GM23338 (cell line): ENCODE measurements at regions not wholly inside any gene's neighbourhood (a gene's known extent, or its start where the extent isn't known, plus 50 kb on each side); places are given as distances from the start of the nearest gene placed in this dataset.

Source experiments
- ATAC-seq: fragments of 200-7000 bp; cut with Tn5 transposase; 3 replicates; pipeline ENCODE4 v1.9.1; 2020
- DNase-seq: peaks from one replicate; pipeline ENCODE4 v3.0.0-alpha.2; 2015; ENCODE audit warnings: low spot score
- H2AFZ ChIP-seq: fragments of 200-600 bp; sonication (generic); 2 replicates; pipeline ENCODE4 v1.8.0; 2016; ENCODE audit warnings: antibody characterized with exemption, mild to moderate bottlenecking, moderate library complexity
- H3F3A ChIP-seq: fragments of 200-600 bp; sonication (generic); replicated peaks from 2 replicates; pipeline ENCODE4 v1.8.0; 2017; ENCODE audit warnings: antibody characterized with exemption, mixed run types, low read depth
- H3K27ac ChIP-seq: fragments of 200-600 bp; sonication (generic); 2 replicates; pipeline ENCODE4 v1.6.1; 2016; ENCODE audit warnings: low read depth
- H3K27me3 ChIP-seq: fragments of 200-600 bp; sonication (generic); 2 replicates; pipeline ENCODE4 v1.8.0; 2016; ENCODE audit warnings: mild to moderate bottlenecking, mixed run types, moderate library complexity; ENCODE audit not compliant: insufficient read depth
- H3K36me3 ChIP-seq: fragments of 200-600 bp; sonication (generic); 2 replicates; pipeline ENCODE4 v1.8.0; 2016; ENCODE audit warnings: mild to moderate bottlenecking; ENCODE audit not compliant: insufficient read depth
- H3K4me1 ChIP-seq: fragments of 200-600 bp; sonication (generic); 2 replicates; pipeline ENCODE4 v1.8.0; 2016; ENCODE audit warnings: mild to moderate bottlenecking, moderate library complexity; ENCODE audit not compliant: insufficient read depth
- H3K4me2 ChIP-seq: fragments of 200-600 bp; sonication (generic); 2 replicates; pipeline ENCODE4 v1.7.1; 2017; ENCODE audit warnings: mixed run types
- H3K4me3 ChIP-seq: fragments of 200-600 bp; sonication (generic); 2 replicates; pipeline ENCODE4 v1.6.1; 2016; ENCODE audit warnings: mixed run types
- H3K79me2 ChIP-seq: fragments of 200-600 bp; sonication (generic); replicated peaks from 2 replicates; pipeline ENCODE4 v1.8.0; 2017; ENCODE audit warnings: mild to moderate bottlenecking; ENCODE audit not compliant: insufficient read depth
- H3K9me2 ChIP-seq: fragments of 200-600 bp; sonication (generic); 2 replicates; pipeline ENCODE4 v1.8.0; 2017; ENCODE audit not compliant: insufficient read depth
- H4K20me1 ChIP-seq: fragments of 200-600 bp; sonication (generic); replicated peaks from 2 replicates; pipeline ENCODE4 v1.8.0; 2017; ENCODE audit warnings: mild to moderate bottlenecking; ENCODE audit not compliant: insufficient read depth
- H3K27ac Mint-ChIP-seq: 2 replicates; pipeline ENCODE4 v1.8.0; 2020; ENCODE audit warnings: inconsistent platforms, mild to moderate bottlenecking, moderate library complexity, mixed read lengths
- H3K27me3 Mint-ChIP-seq: 3 replicates; pipeline ENCODE4 v1.8.0; 2022; ENCODE audit warnings: low read depth, mild to moderate bottlenecking, moderate library complexity, mixed read lengths, inconsistent platforms; ENCODE audit not compliant: insufficient read depth, poor library complexity
- H3K36me3 Mint-ChIP-seq: 3 replicates; pipeline ENCODE4 v1.8.0; 2021; ENCODE audit warnings: low read depth, mild to moderate bottlenecking, inconsistent platforms, moderate library complexity, mixed read lengths
- H3K4me1 Mint-ChIP-seq: 3 replicates; pipeline ENCODE4 v1.8.0; 2020; ENCODE audit warnings: mild to moderate bottlenecking, inconsistent platforms, mixed read lengths
- H3K4me3 Mint-ChIP-seq: 3 replicates; pipeline ENCODE4 v1.8.0; 2021; ENCODE audit warnings: moderate library complexity, mild to moderate bottlenecking, inconsistent platforms, mixed read lengths
- H3K9me3 Mint-ChIP-seq: 3 replicates; pipeline ENCODE4 v1.8.0; 2020; ENCODE audit warnings: moderate library complexity, mild to moderate bottlenecking, inconsistent platforms, mixed read lengths
- CREB1 ChIP-seq: fragments of 250-450 bp; sonication (Bioruptor Pico); IDR thresholded peaks from 2 replicates; pipeline ENCODE4 v1.5.0; 2020; ENCODE audit warnings: low read depth, mild to moderate bottlenecking, moderate library complexity
- EZH2phosphoT487 ChIP-seq: fragments of 200-600 bp; sonication (generic); IDR thresholded peaks from one replicate; pipeline ENCODE4 v1.8.1; 2018; ENCODE audit warnings: antibody characterized with exemption; ENCODE audit not compliant: unreplicated experiment
- JUNB ChIP-seq: IDR thresholded peaks from one replicate; pipeline ENCODE4 v1.6.1; 2016; ENCODE audit warnings: antibody characterized with exemption; ENCODE audit not compliant: unreplicated experiment
- NANOG ChIP-seq: IDR thresholded peaks from 2 replicates; pipeline ENCODE4 v1.6.1; 2016; ENCODE audit warnings: antibody characterized with exemption, borderline replicate concordance
- POLR2AphosphoS5 ChIP-seq: IDR thresholded peaks from 2 replicates; pipeline ENCODE4 v1.6.1; 2016; ENCODE audit warnings: antibody characterized with exemption, low read depth
- STAT1 ChIP-seq: IDR thresholded peaks from one replicate; pipeline ENCODE4 v1.6.1; 2016; ENCODE audit warnings: antibody characterized with exemption; ENCODE audit not compliant: unreplicated experiment
- ZNF114 ChIP-seq: fragments of 250-450 bp; sonication (Bioruptor Pico); IDR thresholded peaks from 2 replicates; pipeline ENCODE4 v1.5.0; 2020; ENCODE audit warnings: mild to moderate bottlenecking, moderate library complexity
- ZNF331 ChIP-seq: fragments of 250-450 bp; sonication (Bioruptor Pico); IDR thresholded peaks from 2 replicates; pipeline ENCODE4 v1.5.0; 2020; ENCODE audit warnings: low read depth, mild to moderate bottlenecking, moderate library complexity
- TF ChIP-seq, protein P1 (sequence below): fragments of 250-450 bp; sonication (Bioruptor Pico); IDR thresholded peaks from 2 replicates; pipeline ENCODE4 v1.5.0; 2020; ENCODE audit warnings: mild to moderate bottlenecking, moderate library complexity
- TF ChIP-seq, protein P2 (sequence below): IDR thresholded peaks from one replicate; pipeline ENCODE4 v1.6.1; 2018; ENCODE audit warnings: antibody characterized with exemption; ENCODE audit not compliant: unreplicated experiment
- TF ChIP-seq, protein P3 (sequence below): IDR thresholded peaks from 2 replicates; pipeline ENCODE4 v1.6.1; 2016; ENCODE audit warnings: antibody characterized with exemption
- TF ChIP-seq, protein P4 (sequence below), 2 experiments: fragments of 200-600 bp in 1 of 2; sonication (generic) in 1 of 2; conservative IDR thresholded peaks; 2 replicates each; pipeline versions ENCODE4 v1.5.1 to v1.6.1; 2016 to 2017; ENCODE audit warnings: antibody characterized with exemption in 2 of 2, low read depth in 2 of 2, mild to moderate bottlenecking in 2 of 2, moderate library complexity in 1 of 2

DNA sequence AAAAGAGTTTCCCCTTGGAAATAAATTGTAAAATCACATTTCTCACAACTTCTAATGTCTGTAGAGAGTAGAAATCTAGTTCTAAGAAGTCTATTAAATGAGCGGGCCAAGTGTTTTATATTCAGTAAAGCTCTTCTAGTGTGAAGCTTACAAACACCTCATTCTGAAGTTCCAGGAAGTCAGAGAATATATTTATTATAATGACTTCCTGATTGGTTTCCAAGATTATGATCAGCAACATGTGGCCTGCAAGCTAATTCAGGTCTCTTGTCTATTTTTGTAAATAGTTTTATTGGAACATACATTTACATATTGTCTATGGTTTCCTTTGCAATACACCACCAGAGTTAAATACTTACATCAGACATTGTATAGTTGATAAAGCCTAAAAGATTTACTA, 603.9 kb downstream of the AMY1C start:
- no peak overlapping the region for H3K27ac Mint-ChIP-seq

More for the DNA sequence above, 603.9 kb downstream of the AMY1C start:
- Histone ChIP-seq H3K9me2 (no peaks in the 10 kb centered on the region), H2AFZ (no peak overlapping the region), H3K36me3 (no peaks in the 10 kb centered on the region), H4K20me1 (no peaks in the 10 kb centered on the region; the same call in 1 of the 2 replicates), H3K4me2 (no peak overlapping the region), H3K4me3 (no peak overlapping the region), H3K79me2 (no peaks in the 10 kb centered on the region), H3K27me3 (no peaks in the 10 kb centered on the region), H3K27ac (no peak overlapping the region), H3K4me1 (no peaks in the 10 kb centered on the region), H3F3A (no peaks in the 10 kb centered on the region)
- no peak for ATAC-seq
- H3K4me3 Mint-ChIP-seq = no peak overlapping the region
- H3K9me3 Mint-ChIP-seq = no peaks in the 10 kb centered on the region
- DNase-seq = no peak
- H3K36me3 Mint-ChIP-seq = no peaks in the 10 kb centered on the region
- H3K4me1 Mint-ChIP-seq = no peaks in the 10 kb centered on the region
- TF ChIP-seq JUNB (no peak), NANOG (no peak), STAT1 (no peak), ZNF331 (no peak), EZH2phosphoT487 (no peak), ZNF114 (no peak), CREB1 (CRISPR knock-in tag) (no peak), POLR2AphosphoS5 (no peak)
- TF ChIP-seq, protein P1, sequence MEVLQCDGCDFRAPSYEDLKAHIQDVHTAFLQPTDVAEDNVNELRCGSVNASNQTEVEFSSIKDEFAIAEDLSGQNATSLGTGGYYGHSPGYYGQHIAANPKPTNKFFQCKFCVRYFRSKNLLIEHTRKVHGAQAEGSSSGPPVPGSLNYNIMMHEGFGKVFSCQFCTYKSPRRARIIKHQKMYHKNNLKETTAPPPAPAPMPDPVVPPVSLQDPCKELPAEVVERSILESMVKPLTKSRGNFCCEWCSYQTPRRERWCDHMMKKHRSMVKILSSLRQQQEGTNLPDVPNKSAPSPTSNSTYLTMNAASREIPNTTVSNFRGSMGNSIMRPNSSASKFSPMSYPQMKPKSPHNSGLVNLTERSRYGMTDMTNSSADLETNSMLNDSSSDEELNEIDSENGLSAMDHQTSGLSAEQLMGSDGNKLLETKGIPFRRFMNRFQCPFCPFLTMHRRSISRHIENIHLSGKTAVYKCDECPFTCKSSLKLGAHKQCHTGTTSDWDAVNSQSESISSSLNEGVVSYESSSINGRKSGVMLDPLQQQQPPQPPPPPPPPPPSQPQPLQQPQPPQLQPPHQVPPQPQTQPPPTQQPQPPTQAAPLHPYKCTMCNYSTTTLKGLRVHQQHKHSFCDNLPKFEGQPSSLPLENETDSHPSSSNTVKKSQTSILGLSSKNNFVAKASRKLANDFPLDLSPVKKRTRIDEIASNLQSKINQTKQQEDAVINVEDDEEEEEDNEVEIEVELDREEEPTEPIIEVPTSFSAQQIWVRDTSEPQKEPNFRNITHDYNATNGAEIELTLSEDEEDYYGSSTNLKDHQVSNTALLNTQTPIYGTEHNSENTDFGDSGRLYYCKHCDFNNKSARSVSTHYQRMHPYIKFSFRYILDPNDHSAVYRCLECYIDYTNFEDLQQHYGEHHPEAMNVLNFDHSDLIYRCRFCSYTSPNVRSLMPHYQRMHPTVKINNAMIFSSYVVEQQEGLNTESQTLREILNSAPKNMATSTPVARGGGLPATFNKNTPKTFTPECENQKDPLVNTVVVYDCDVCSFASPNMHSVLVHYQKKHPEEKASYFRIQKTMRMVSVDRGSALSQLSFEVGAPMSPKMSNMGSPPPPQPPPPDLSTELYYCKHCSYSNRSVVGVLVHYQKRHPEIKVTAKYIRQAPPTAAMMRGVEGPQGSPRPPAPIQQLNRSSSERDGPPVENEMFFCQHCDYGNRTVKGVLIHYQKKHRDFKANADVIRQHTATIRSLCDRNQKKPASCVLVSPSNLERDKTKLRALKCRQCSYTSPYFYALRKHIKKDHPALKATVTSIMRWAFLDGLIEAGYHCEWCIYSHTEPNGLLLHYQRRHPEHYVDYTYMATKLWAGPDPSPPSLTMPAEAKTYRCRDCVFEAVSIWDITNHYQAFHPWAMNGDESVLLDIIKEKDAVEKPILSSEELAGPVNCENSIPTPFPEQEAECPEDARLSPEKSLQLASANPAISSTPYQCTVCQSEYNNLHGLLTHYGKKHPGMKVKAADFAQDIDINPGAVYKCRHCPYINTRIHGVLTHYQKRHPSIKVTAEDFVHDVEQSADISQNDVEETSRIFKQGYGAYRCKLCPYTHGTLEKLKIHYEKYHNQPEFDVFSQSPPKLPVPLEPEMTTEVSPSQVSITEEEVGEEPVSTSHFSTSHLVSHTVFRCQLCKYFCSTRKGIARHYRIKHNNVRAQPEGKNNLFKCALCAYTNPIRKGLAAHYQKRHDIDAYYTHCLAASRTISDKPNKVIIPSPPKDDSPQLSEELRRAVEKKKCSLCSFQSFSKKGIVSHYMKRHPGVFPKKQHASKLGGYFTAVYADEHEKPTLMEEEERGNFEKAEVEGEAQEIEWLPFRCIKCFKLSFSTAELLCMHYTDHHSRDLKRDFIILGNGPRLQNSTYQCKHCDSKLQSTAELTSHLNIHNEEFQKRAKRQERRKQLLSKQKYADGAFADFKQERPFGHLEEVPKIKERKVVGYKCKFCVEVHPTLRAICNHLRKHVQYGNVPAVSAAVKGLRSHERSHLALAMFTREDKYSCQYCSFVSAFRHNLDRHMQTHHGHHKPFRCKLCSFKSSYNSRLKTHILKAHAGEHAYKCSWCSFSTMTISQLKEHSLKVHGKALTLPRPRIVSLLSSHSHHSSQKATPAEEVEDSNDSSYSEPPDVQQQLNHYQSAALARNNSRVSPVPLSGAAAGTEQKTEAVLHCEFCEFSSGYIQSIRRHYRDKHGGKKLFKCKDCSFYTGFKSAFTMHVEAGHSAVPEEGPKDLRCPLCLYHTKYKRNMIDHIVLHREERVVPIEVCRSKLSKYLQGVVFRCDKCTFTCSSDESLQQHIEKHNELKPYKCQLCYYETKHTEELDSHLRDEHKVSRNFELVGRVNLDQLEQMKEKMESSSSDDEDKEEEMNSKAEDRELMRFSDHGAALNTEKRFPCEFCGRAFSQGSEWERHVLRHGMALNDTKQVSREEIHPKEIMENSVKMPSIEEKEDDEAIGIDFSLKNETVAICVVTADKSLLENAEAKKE (CRISPR knock-in tag) = no peak
- TF ChIP-seq, protein P2, sequence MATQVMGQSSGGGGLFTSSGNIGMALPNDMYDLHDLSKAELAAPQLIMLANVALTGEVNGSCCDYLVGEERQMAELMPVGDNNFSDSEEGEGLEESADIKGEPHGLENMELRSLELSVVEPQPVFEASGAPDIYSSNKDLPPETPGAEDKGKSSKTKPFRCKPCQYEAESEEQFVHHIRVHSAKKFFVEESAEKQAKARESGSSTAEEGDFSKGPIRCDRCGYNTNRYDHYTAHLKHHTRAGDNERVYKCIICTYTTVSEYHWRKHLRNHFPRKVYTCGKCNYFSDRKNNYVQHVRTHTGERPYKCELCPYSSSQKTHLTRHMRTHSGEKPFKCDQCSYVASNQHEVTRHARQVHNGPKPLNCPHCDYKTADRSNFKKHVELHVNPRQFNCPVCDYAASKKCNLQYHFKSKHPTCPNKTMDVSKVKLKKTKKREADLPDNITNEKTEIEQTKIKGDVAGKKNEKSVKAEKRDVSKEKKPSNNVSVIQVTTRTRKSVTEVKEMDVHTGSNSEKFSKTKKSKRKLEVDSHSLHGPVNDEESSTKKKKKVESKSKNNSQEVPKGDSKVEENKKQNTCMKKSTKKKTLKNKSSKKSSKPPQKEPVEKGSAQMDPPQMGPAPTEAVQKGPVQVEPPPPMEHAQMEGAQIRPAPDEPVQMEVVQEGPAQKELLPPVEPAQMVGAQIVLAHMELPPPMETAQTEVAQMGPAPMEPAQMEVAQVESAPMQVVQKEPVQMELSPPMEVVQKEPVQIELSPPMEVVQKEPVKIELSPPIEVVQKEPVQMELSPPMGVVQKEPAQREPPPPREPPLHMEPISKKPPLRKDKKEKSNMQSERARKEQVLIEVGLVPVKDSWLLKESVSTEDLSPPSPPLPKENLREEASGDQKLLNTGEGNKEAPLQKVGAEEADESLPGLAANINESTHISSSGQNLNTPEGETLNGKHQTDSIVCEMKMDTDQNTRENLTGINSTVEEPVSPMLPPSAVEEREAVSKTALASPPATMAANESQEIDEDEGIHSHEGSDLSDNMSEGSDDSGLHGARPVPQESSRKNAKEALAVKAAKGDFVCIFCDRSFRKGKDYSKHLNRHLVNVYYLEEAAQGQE = no peak
- TF ChIP-seq, protein P3, sequence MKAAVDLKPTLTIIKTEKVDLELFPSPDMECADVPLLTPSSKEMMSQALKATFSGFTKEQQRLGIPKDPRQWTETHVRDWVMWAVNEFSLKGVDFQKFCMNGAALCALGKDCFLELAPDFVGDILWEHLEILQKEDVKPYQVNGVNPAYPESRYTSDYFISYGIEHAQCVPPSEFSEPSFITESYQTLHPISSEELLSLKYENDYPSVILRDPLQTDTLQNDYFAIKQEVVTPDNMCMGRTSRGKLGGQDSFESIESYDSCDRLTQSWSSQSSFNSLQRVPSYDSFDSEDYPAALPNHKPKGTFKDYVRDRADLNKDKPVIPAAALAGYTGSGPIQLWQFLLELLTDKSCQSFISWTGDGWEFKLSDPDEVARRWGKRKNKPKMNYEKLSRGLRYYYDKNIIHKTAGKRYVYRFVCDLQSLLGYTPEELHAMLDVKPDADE = no peak
- TF ChIP-seq, protein P4, sequence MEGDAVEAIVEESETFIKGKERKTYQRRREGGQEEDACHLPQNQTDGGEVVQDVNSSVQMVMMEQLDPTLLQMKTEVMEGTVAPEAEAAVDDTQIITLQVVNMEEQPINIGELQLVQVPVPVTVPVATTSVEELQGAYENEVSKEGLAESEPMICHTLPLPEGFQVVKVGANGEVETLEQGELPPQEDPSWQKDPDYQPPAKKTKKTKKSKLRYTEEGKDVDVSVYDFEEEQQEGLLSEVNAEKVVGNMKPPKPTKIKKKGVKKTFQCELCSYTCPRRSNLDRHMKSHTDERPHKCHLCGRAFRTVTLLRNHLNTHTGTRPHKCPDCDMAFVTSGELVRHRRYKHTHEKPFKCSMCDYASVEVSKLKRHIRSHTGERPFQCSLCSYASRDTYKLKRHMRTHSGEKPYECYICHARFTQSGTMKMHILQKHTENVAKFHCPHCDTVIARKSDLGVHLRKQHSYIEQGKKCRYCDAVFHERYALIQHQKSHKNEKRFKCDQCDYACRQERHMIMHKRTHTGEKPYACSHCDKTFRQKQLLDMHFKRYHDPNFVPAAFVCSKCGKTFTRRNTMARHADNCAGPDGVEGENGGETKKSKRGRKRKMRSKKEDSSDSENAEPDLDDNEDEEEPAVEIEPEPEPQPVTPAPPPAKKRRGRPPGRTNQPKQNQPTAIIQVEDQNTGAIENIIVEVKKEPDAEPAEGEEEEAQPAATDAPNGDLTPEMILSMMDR (conservative IDR thresholded peaks at IDR 0.05; ENCODE audit: low read depth in 2 of 2) = no peak
- H3K27me3 Mint-ChIP-seq = no peaks in the 10 kb centered on the region
